Fibroblast of villous mesenchyme (primary cell): ENCODE measurements at regions not wholly inside any gene's neighbourhood (a gene's known extent, or its start where the extent isn't known, plus 50 kb on each side); places are given as distances from the start of the nearest gene placed in this dataset.

Experiments
- DNase-seq: peaks from one replicate; pipeline ENCODE4 v3.0.0-alpha.2; 2010; ENCODE audit warnings: low read depth
- H3K4me3 ChIP-seq: 2 replicates; pipeline ENCODE4 v1.5.1; 2011; ENCODE audit warnings: low read depth, mild to moderate bottlenecking, low read length
- CTCF ChIP-seq: IDR thresholded peaks from 2 replicates; pipeline ENCODE4 v1.5.1; 2012; ENCODE audit warnings: low read depth, mild to moderate bottlenecking, low read length; ENCODE audit not compliant: insufficient read depth

GRCh38 chr4:138612428-138612827, 370.3 kb upstream of the SLC7A11 start:
- no peak overlapping the region for H3K4me3 ChIP-seq
- no peak for DNase-seq
- no peak for TF ChIP-seq CTCF

- DNase-seq, result peak; percentile 12
- H3K4me3 ChIP-seq, result no peak overlapping the region
- TF ChIP-seq CTCF, result no peak
Measured at GRCh38 chr4:138611721-138612120, 369.6 kb upstream of the SLC7A11 start.

- TF ChIP-seq CTCF, result no peak
- no peak for DNase-seq
- H3K4me3 ChIP-seq, result no peak overlapping the region
Measured at GRCh38 chr4:138611017-138611416, 368.9 kb upstream of the SLC7A11 start.

- TF ChIP-seq CTCF, result no peak
- H3K4me3 ChIP-seq, result no peak overlapping the region
- DNase-seq, result peak; percentile 48
Measured at GRCh38 chr4:138609943-138610350, 367.8 kb upstream of the SLC7A11 start.

GRCh38 chr4:138604556-138604955, 362.4 kb upstream of the SLC7A11 start:
- DNase-seq, result no peak
- TF ChIP-seq CTCF, result no peak
- H3K4me3 ChIP-seq, result no peak overlapping the region

GRCh38 chr4:138602664-138603063, 360.5 kb upstream of the SLC7A11 start:
- peak; percentile 82 for DNase-seq
- no peak overlapping the region for H3K4me3 ChIP-seq
- no peak for TF ChIP-seq CTCF

GRCh38 chr4:138599965-138600364, 357.8 kb upstream of the SLC7A11 start:
- TF ChIP-seq CTCF, result no peak
- H3K4me3 ChIP-seq, result no peak overlapping the region
- no peak for DNase-seq
